GM19395 (cell line): ENCODE measurements at regions not wholly inside any gene's neighbourhood (a gene's known extent, or its start where the extent isn't known, plus 50 kb on each side); places are given as distances from the start of the nearest gene placed in this dataset.

ENCODE experiments used
- ATAC-seq: cut with Tn5 transposase; IDR thresholded peaks from one replicate; pipeline ENCODE4 v1.9.1; 2021; ENCODE audit warnings: mild to moderate bottlenecking, moderate library complexity; ENCODE audit not compliant: unreplicated experiment

GRCh38 chr4:22129454-22130029 is 181.0 kb upstream of the KCNIP4 start:
- peak; percentile 53 for ATAC-seq

- ATAC-seq, result no peak
These were observed 173.5 kb upstream of the KCNIP4 start for GRCh38 chr4:22122062-22122461.

GRCh38 chr4:22115262-22115661 is 166.7 kb upstream of the KCNIP4 start:
- no peak for ATAC-seq

- ATAC-seq, result no peak
These were observed 155.2 kb upstream of the KCNIP4 start for GRCh38 chr4:22103768-22104167.

- ATAC-seq, result no peak
These were observed 151.3 kb upstream of the KCNIP4 start for GRCh38 chr4:22099896-22100295.

GRCh38 chr4:22097596-22097995 is 149.0 kb upstream of the KCNIP4 start:
- no peak for ATAC-seq

GRCh38 chr4:22094217-22094616 is 145.6 kb upstream of the KCNIP4 start:
- no peak for ATAC-seq

GRCh38 chr4:22093126-22093525 is 144.6 kb upstream of the KCNIP4 start:
- ATAC-seq, result no peak

- no peak for ATAC-seq
These were observed 143.3 kb upstream of the KCNIP4 start for GRCh38 chr4:22091906-22092305.

- ATAC-seq, result no peak
These were observed 142.8 kb upstream of the KCNIP4 start for GRCh38 chr4:22091352-22091717.

GRCh38 chr4:22090661-22091351 is 142.2 kb upstream of the KCNIP4 start:
- no peak for ATAC-seq

- ATAC-seq, result no peak
These were observed 129.0 kb upstream of the KCNIP4 start for GRCh38 chr4:22077571-22077970.

GRCh38 chr4:22072726-22073125 is 124.2 kb upstream of the KCNIP4 start:
- ATAC-seq, result no peak

- ATAC-seq, result peak; percentile 23
These were observed 123.7 kb upstream of the KCNIP4 start for GRCh38 chr4:22072240-22072639.

GRCh38 chr4:22071749-22072148 is 123.2 kb upstream of the KCNIP4 start:
- peak; percentile 98 for ATAC-seq

- ATAC-seq, result no peak
These were observed 121.7 kb upstream of the KCNIP4 start for GRCh38 chr4:22070256-22070655.

- no peak for ATAC-seq
These were observed 115.0 kb upstream of the KCNIP4 start for GRCh38 chr4:22063613-22064012.

- no peak for ATAC-seq
These were observed 114.1 kb upstream of the KCNIP4 start for GRCh38 chr4:22062676-22063075.

- no peak for ATAC-seq
These were observed 107.4 kb upstream of the KCNIP4 start for GRCh38 chr4:22055954-22056353.

- no peak for ATAC-seq
These were observed 103.5 kb upstream of the KCNIP4 start for GRCh38 chr4:22052076-22052475.

- no peak for ATAC-seq
These were observed 99.8 kb upstream of the KCNIP4 start for GRCh38 chr4:22048323-22048722.

GRCh38 chr4:22047793-22048192 is 99.2 kb upstream of the KCNIP4 start:
- no peak for ATAC-seq

GRCh38 chr4:22045051-22045630 is 96.6 kb upstream of the KCNIP4 start:
- no peak for ATAC-seq
